ENCODE measurements at regions not wholly inside any gene's neighbourhood (a gene's known extent, or its start where the extent isn't known, plus 50 kb on each side); places are given as distances from the start of the nearest gene placed in this dataset.

GRCh38 chr11:32039149-32039548 is 51.7 kb upstream of the RCN1 start:
- peaks cover 4% of the 10 kb centered on the region for H3K27me3 Mint-ChIP-seq (ENCODE audit: low read depth)
- H3K4me1 Mint-ChIP-seq (ENCODE audit: low read depth): no peaks in the 10 kb centered on the region
- no peak overlapping the region for H3K27ac Mint-ChIP-seq
- CTCF ChIA-PET: interaction anchor here (2.3 kb wide), 1 partner anchor 12 kb away, joined by 6 read pairs; no protein-coding TSS in a partner anchor
- no peaks in the 10 kb centered on the region for H3K36me3 Mint-ChIP-seq (ENCODE audit: low read depth)
- no peak for DNase-seq
- no peak for ATAC-seq
- POLR2A ChIA-PET: interaction anchor here (0.7 kb wide), 1 partner anchor 669 kb away, joined by 3 read pairs; the partner anchor contains the start of genes DCDC1 and DNAJC24
- H3K4me3 Mint-ChIP-seq: no peak overlapping the region
- H3K9me3 Mint-ChIP-seq (ENCODE audit: insufficient read depth): no peaks in the 10 kb centered on the region

- POLR2A ChIA-PET: no interaction called here
- Mint-ChIP-seq H3K4me3 (no peak overlapping the region), H3K27ac (no peak overlapping the region), H3K36me3 (ENCODE audit: low read depth) (no peaks in the 10 kb centered on the region), H3K27me3 (ENCODE audit: low read depth) (peaks cover 17% of the 10 kb centered on the region), H3K9me3 (ENCODE audit: insufficient read depth) (no peaks in the 10 kb centered on the region), H3K4me1 (ENCODE audit: low read depth) (no peaks in the 10 kb centered on the region)
- ATAC-seq: no peak
- CTCF ChIA-PET: no interaction called here
- DNase-seq: no peak
Measured at GRCh38 chr11:32034680-32035079, 56.2 kb upstream of the RCN1 start.

DNA sequence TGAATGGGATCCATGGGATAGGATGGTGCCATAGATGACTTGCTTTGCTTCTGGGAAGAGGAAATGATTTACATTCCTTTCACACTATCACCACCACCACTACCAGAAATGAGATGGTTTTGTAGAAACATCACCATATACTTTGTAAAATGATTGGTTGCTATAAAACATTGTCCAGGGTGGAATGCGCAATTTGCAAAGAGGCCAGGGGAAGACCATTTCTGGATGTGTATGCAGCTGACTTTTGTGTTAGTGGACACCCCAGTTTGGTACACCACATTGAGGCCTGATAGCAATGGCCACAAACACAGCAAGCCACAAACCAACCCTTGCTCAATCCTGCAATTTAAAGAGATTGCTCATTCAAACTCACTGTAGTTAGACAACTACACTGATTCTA is 56.7 kb upstream of the RCN1 start:
- no peaks in the 10 kb centered on the region for H3K36me3 Mint-ChIP-seq (ENCODE audit: low read depth)
- no peaks in the 10 kb centered on the region for H3K9me3 Mint-ChIP-seq (ENCODE audit: insufficient read depth)
- no peaks in the 10 kb centered on the region for H3K4me1 Mint-ChIP-seq (ENCODE audit: low read depth)
- DNase-seq (no peak), ATAC-seq (no peak)
- ChIA-PET POLR2A (no interaction called here), CTCF (no interaction called here)
- peaks cover 17% of the 10 kb centered on the region for H3K27me3 Mint-ChIP-seq (ENCODE audit: low read depth)
- H3K4me3 Mint-ChIP-seq: no peak overlapping the region
- no peak overlapping the region for H3K27ac Mint-ChIP-seq

DNA sequence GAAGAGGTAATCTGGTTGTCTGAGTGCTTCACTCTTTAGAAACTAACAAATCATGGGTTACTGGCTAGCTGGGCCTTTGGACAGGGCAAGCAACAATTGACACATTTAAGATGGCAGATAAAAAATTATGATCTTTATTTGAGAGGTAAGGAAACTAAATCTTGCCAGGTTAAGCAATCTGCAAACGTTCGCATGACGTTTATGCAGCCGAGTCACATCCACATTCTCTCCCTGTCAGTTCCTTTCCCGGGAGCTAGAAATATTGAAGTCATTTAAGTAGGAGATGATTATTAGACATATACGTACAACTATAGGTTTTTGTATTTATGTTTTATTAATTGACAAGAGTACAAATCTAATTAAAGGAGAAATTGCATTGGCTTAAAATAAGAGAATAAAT is 57.4 kb upstream of the RCN1 start:
- Mint-ChIP-seq H3K4me1 (ENCODE audit: low read depth) (no peaks in the 10 kb centered on the region), H3K27ac (no peak overlapping the region), H3K36me3 (ENCODE audit: low read depth) (no peaks in the 10 kb centered on the region), H3K4me3 (no peak overlapping the region), H3K27me3 (ENCODE audit: low read depth) (peaks cover 17% of the 10 kb centered on the region), H3K9me3 (ENCODE audit: insufficient read depth) (no peaks in the 10 kb centered on the region)
- ATAC-seq (no peak), DNase-seq (no peak)
- CTCF ChIA-PET: no interaction called here
- POLR2A ChIA-PET: no interaction called here

DNA sequence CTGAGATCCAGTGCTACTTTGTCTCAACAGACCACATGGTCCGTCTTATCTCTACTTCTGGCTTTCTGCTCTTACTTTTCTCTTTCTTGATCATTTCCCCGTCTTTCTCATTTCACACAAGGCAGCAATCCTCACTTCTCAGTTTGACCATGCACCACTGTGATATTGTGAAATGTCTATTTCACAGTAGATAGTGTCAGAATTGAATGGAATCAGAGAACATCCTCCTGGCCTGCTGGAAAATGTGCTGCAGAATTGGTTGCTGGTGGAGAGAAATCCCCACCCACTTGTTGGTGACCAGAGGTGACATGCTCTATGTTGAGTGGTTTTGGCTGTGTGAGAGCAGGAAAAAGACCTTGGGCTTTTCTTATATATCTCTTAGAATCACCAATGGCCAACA is 57.8 kb upstream of the RCN1 start:
- ChIA-PET POLR2A (no interaction called here), CTCF (no interaction called here)
- Mint-ChIP-seq H3K36me3 (ENCODE audit: low read depth) (no peaks in the 10 kb centered on the region), H3K4me1 (ENCODE audit: low read depth) (no peaks in the 10 kb centered on the region), H3K9me3 (ENCODE audit: insufficient read depth) (no peaks in the 10 kb centered on the region), H3K27ac (no peak overlapping the region), H3K27me3 (ENCODE audit: low read depth) (peaks cover 17% of the 10 kb centered on the region), H3K4me3 (no peak overlapping the region)
- DNase-seq: no peak
- ATAC-seq: no peak

DNA sequence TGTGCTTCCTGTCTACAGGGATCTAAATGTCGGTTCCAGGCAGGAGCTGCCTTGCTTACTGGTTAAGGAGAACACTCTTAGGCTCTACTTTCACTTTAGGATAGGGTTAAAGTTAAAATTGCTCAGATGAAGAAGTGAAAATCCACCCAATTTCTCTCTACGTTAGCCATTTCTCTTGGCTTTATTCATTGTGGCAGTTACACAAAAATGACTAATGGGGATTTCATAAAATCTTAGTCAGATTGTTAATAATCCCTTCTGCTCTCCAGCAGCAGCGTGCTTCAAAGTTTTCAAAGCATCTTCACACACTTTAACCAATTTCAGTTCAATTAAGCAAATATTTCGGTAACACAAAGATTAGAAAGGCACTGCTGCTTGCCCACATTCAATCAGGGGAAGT is 58.4 kb upstream of the RCN1 start:
- DNase-seq (no peak), ATAC-seq (no peak)
- no peaks in the 10 kb centered on the region for H3K4me1 Mint-ChIP-seq (ENCODE audit: low read depth)
- ChIA-PET CTCF (no interaction called here), POLR2A (no interaction called here)
- H3K4me3 Mint-ChIP-seq: no peak overlapping the region
- no peaks in the 10 kb centered on the region for H3K36me3 Mint-ChIP-seq (ENCODE audit: low read depth)
- H3K27ac Mint-ChIP-seq: no peak overlapping the region
- peaks cover 17% of the 10 kb centered on the region for H3K27me3 Mint-ChIP-seq (ENCODE audit: low read depth)
- H3K9me3 Mint-ChIP-seq (ENCODE audit: insufficient read depth): no peaks in the 10 kb centered on the region

GRCh38 chr11:32032052-32032451 is 58.8 kb upstream of the RCN1 start:
- CTCF ChIA-PET: no interaction called here
- H3K4me3 Mint-ChIP-seq: no peak overlapping the region

DNA sequence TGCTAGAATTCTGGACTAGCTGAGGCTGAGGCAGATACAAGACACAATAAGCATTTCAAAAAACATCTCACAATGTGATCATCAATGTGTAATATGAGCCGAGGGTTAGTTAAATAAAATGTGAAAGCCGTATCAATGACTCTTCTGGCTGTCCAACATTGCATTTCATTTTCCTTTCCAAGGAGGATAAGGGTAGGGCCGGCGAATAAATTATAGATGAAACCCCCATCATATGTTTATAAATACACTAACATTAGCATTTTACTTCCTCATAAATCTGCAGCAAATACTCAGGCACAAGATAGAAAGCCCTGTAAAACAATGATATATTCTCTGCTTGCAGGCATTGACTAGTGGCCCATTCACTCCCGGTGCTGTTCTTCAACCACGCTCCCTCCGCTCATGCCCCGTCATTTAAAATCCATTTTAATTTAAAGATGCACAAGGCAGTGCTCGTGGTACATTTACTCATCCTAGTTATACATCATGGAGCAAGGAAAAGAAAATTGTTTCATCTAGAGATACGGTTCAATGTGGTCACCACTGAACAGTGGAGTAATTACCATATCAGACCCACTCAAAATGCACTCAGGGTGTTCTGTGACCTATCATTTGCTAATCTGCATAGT is 59.9 kb upstream of the RCN1 start:
- ATAC-seq: no peak
- no peaks in the 10 kb centered on the region for H3K4me1 Mint-ChIP-seq (ENCODE audit: low read depth)
- H3K4me3 Mint-ChIP-seq: no peak overlapping the region
- DNase-seq: no peak
- H3K36me3 Mint-ChIP-seq (ENCODE audit: low read depth): no peaks in the 10 kb centered on the region
- H3K27ac Mint-ChIP-seq: no peak overlapping the region
- ChIA-PET POLR2A (no interaction called here), CTCF (no interaction called here)
- H3K27me3 Mint-ChIP-seq (ENCODE audit: low read depth): peaks cover 16% of the 10 kb centered on the region
- H3K9me3 Mint-ChIP-seq (ENCODE audit: insufficient read depth): no peaks in the 10 kb centered on the region

More at GRCh38 chr11:32032052-32032451, 58.8 kb upstream of the RCN1 start:
- POLR2A ChIA-PET: no interaction called here
- H3K9me3 Mint-ChIP-seq (ENCODE audit: insufficient read depth): no peaks in the 10 kb centered on the region
- H3K36me3 Mint-ChIP-seq (ENCODE audit: low read depth): no peaks in the 10 kb centered on the region
- no peaks in the 10 kb centered on the region for H3K4me1 Mint-ChIP-seq (ENCODE audit: low read depth)
- no peak overlapping the region for H3K27ac Mint-ChIP-seq
- no peak for DNase-seq
- ATAC-seq: no peak
- peaks cover 16% of the 10 kb centered on the region for H3K27me3 Mint-ChIP-seq (ENCODE audit: low read depth)

DNA sequence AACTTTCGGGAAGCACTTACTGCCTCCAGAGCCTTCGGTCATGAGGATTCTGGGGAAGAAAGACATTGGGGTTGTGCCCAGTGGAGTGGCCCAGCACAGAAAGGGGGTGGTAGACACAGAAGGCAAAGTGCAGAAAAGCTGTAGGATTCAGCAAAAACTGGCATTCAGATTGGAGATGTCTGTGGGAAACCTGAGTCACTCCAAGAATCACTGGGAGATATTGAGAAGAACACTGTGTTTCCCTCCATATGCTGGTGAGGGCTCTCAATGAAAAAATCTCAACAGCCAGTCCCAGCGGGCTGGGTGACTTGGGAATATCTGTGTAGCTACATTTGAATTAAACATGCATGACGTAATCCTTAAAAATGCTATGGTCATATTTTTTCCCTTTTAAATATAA is 61.2 kb upstream of the RCN1 start:
- Mint-ChIP-seq H3K36me3 (ENCODE audit: low read depth) (no peaks in the 10 kb centered on the region), H3K4me3 (no peak overlapping the region), H3K4me1 (ENCODE audit: low read depth) (no peaks in the 10 kb centered on the region), H3K9me3 (ENCODE audit: insufficient read depth) (no peaks in the 10 kb centered on the region), H3K27ac (no peak overlapping the region), H3K27me3 (ENCODE audit: low read depth) (peaks cover 16% of the 10 kb centered on the region)
- CTCF ChIA-PET: no interaction called here
- POLR2A ChIA-PET: no interaction called here
- ATAC-seq (no peak), DNase-seq (no peak)

- POLR2A ChIA-PET: no interaction called here
- no peak for DNase-seq
Measured at GRCh38 chr11:32028201-32028600, 62.7 kb upstream of the RCN1 start.

DNA sequence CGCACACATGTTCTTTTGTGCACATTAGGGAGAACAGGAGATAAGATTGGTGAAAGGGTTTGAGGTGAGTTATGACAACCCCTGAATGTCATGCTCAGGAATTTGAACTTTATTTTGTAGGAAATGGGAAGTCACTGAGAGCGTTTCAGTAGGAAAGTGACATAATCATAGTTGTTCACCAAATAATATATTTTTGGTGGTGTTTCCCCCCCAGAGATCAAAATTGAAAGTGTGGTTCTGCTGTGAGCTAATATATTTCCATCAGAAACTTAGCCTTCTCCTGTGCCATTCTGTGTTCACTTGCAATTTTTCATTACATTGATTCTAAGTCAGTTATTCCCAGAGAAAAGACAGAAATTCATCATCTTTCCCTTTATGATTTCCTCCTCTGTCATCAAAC is 64.1 kb upstream of the RCN1 start:
- no peaks in the 10 kb centered on the region for H3K36me3 Mint-ChIP-seq (ENCODE audit: low read depth)
- peaks cover 11% of the 10 kb centered on the region for H3K27me3 Mint-ChIP-seq (ENCODE audit: low read depth)
- H3K4me1 Mint-ChIP-seq (ENCODE audit: low read depth): no peaks in the 10 kb centered on the region
- POLR2A ChIA-PET: no interaction called here
- DNase-seq (no peak), ATAC-seq (no peak)
- no peak overlapping the region for H3K4me3 Mint-ChIP-seq
- H3K9me3 Mint-ChIP-seq (ENCODE audit: insufficient read depth): no peaks in the 10 kb centered on the region
- CTCF ChIA-PET: interaction anchor here (1.5 kb wide), 1 partner anchor 149 kb away, joined by 3 read pairs; no protein-coding TSS in a partner anchor
- no peak overlapping the region for H3K27ac Mint-ChIP-seq

More at GRCh38 chr11:32028201-32028600, 62.7 kb upstream of the RCN1 start:
- Mint-ChIP-seq H3K4me1 (ENCODE audit: low read depth) (no peaks in the 10 kb centered on the region), H3K9me3 (ENCODE audit: insufficient read depth) (no peaks in the 10 kb centered on the region), H3K4me3 (no peak overlapping the region), H3K27ac (no peak overlapping the region), H3K27me3 (ENCODE audit: low read depth) (peaks cover 12% of the 10 kb centered on the region), H3K36me3 (ENCODE audit: low read depth) (no peaks in the 10 kb centered on the region)
- no peak for ATAC-seq
- CTCF ChIA-PET: no interaction called here

GRCh38 chr11:32024948-32025347 is 65.9 kb upstream of the RCN1 start:
- Mint-ChIP-seq H3K27me3 (ENCODE audit: low read depth) (peaks cover 8% of the 10 kb centered on the region), H3K9me3 (ENCODE audit: insufficient read depth) (no peaks in the 10 kb centered on the region), H3K4me1 (ENCODE audit: low read depth) (no peaks in the 10 kb centered on the region), H3K36me3 (ENCODE audit: low read depth) (no peaks in the 10 kb centered on the region), H3K4me3 (no peak overlapping the region), H3K27ac (no peak overlapping the region)
- DNase-seq (no peak), ATAC-seq (no peak)
- CTCF ChIA-PET: interaction anchor here (1.5 kb wide), 1 partner anchor 151 kb away, joined by 3 read pairs; no protein-coding TSS in a partner anchor
- POLR2A ChIA-PET: no interaction called here
